IMR-90 (cell line): ENCODE measurements at regions not wholly inside any gene's neighbourhood (a gene's known extent, or its start where the extent isn't known, plus 50 kb on each side); places are given as distances from the start of the nearest gene placed in this dataset.

Source experiments
- ATAC-seq: fragments of 200-7000 bp; cut with Tn5 transposase; 2 replicates; pipeline ENCODE4 v1.9.1; 2020; ENCODE audit warnings: low read depth, mild to moderate bottlenecking, moderate library complexity
- BruUV-seq: library from RNA; stranded (reverse); fragments of 400-500 nt; replicated peaks from 2 replicates; lab custom pipeline; 2021; lab: Mats Ljungman, UMichigan
- CTCF ChIA-PET: fragments of 300-600 bp; formaldehyde crosslinking; extraction: SDS; loops from one replicate; lab custom pipeline; 2021; ENCODE audit warnings: antibody characterized with exemption; lab: Yijun Ruan, JAX
- POLR2A ChIA-PET: fragments of 300-600 bp; sonication (Branson Sonifier 250); formaldehyde crosslinking; loops from one replicate; lab custom pipeline; 2022; ENCODE audit warnings: antibody characterized with exemption; ENCODE audit not compliant: unreplicated experiment; lab: Charles Lee
- DNase-seq: peaks from one replicate; pipeline ENCODE4 v3.0.0; 2013
- H2AFZ ChIP-seq: replicated peaks from 2 replicates; pipeline ENCODE3; 2013; ENCODE audit warnings: low read length, mild to moderate bottlenecking; ENCODE audit not compliant: poor library complexity
- H2AK5ac ChIP-seq: 2 replicates; pipeline ENCODE4 v1.6.1; 2013; ENCODE audit warnings: low read depth, low read length, inconsistent platforms
- H2AK9ac ChIP-seq: replicated peaks from 2 replicates; pipeline ENCODE3; 2013; ENCODE audit warnings: mild to moderate bottlenecking, low read depth, low read length, moderate library complexity; ENCODE audit not compliant: poor library complexity
- H2BK120ac ChIP-seq: 2 replicates; pipeline ENCODE4 v1.6.1; 2013; ENCODE audit warnings: low read depth, low read length, inconsistent platforms
- H2BK15ac ChIP-seq: 3 replicates; pipeline ENCODE4 v1.6.1; 2013; ENCODE audit warnings: low read depth, low read length, inconsistent platforms
- H2BK20ac ChIP-seq: 2 replicates; pipeline ENCODE4 v1.6.1; 2013; ENCODE audit warnings: low read depth, mild to moderate bottlenecking, inconsistent platforms, low read length, moderate library complexity
- H2BK5ac ChIP-seq: 2 replicates; pipeline ENCODE4 v1.6.1; 2013; ENCODE audit warnings: mild to moderate bottlenecking, low read depth, low read length, inconsistent platforms; ENCODE audit not compliant: poor library complexity, severe bottlenecking
- H3K14ac ChIP-seq: replicated peaks from 2 replicates; pipeline ENCODE4 v1.6.1; 2013; ENCODE audit warnings: low read depth, low read length, inconsistent platforms
- H3K18ac ChIP-seq: 2 replicates; pipeline ENCODE4 v1.6.1; 2013; ENCODE audit warnings: low read depth, low read length, control low read depth
- H3K23ac ChIP-seq: 2 replicates; pipeline ENCODE4 v1.6.1; 2013; ENCODE audit warnings: low read depth, low read length, inconsistent platforms
- H3K27ac ChIP-seq: 2 replicates; pipeline ENCODE4 v1.5.1; 2013; ENCODE audit warnings: mild to moderate bottlenecking, control low read depth, low read length; ENCODE audit not compliant: insufficient read depth
- H3K27me3 ChIP-seq: 2 replicates; pipeline ENCODE4 v1.6.1; 2013; ENCODE audit warnings: low read length; ENCODE audit not compliant: control insufficient read depth, insufficient read depth
- H3K36me3 ChIP-seq: 2 replicates; pipeline ENCODE4 v1.6.1; 2013; ENCODE audit warnings: low read length, mixed read lengths; ENCODE audit not compliant: control insufficient read depth, insufficient read depth
- H3K4ac ChIP-seq: 2 replicates; pipeline ENCODE4 v1.6.1; 2013; ENCODE audit warnings: low read depth, low read length, inconsistent platforms
- H3K4me1 ChIP-seq: 2 replicates; pipeline ENCODE4 v1.6.1; 2013; ENCODE audit warnings: low read length, mixed read lengths; ENCODE audit not compliant: control insufficient read depth, insufficient read depth
- H3K4me2 ChIP-seq: 2 replicates; pipeline ENCODE4 v1.6.1; 2013; ENCODE audit warnings: low read depth, mild to moderate bottlenecking, control low read depth, low read length, moderate library complexity
- H3K4me3 ChIP-seq: 2 replicates; pipeline ENCODE4 v1.5.1; 2013; ENCODE audit warnings: low read depth, mild to moderate bottlenecking, control low read depth, low read length, moderate library complexity; ENCODE audit not compliant: insufficient read depth
- H3K56ac ChIP-seq: 2 replicates; pipeline ENCODE4 v1.6.1; 2013; ENCODE audit warnings: low read length, inconsistent platforms; ENCODE audit not compliant: insufficient read depth; ENCODE audit errors: extremely low read depth
- H3K79me1 ChIP-seq, 2 experiments: 2 replicates each; pipeline ENCODE4 v1.6.1; 2013; ENCODE audit warnings: low read length in 2 of 2, inconsistent platforms in 1 of 2, low read depth in 1 of 2
- H3K9ac ChIP-seq: 2 replicates; pipeline ENCODE4 v1.6.1; 2013; ENCODE audit warnings: low read depth, low read length, control low read depth
- H3K9me1 ChIP-seq: 2 replicates; pipeline ENCODE4 v1.6.1; 2013; ENCODE audit warnings: low read length, inconsistent platforms; ENCODE audit not compliant: insufficient read depth
- H3K9me3 ChIP-seq: 2 replicates; pipeline ENCODE4 v1.6.1; 2013; ENCODE audit warnings: low read length; ENCODE audit not compliant: control insufficient read depth, insufficient read depth
- H4K20me1 ChIP-seq: 2 replicates; pipeline ENCODE4 v1.6.1; 2013; ENCODE audit warnings: low read length, inconsistent platforms; ENCODE audit not compliant: insufficient read depth
- H4K5ac ChIP-seq: 2 replicates; pipeline ENCODE4 v1.6.1; 2013; ENCODE audit warnings: mild to moderate bottlenecking, low read depth, low read length, control low read depth
- H4K8ac ChIP-seq, 2 experiments: 2 replicates each; pipeline ENCODE4 v1.6.1; 2013; ENCODE audit warnings: low read depth in 2 of 2, low read length in 2 of 2, control low read depth in 1 of 2, inconsistent platforms in 1 of 2
- H4K91ac ChIP-seq: 2 replicates; pipeline ENCODE4 v1.6.1; 2013; ENCODE audit warnings: low read depth, low read length, inconsistent platforms; ENCODE audit not compliant: insufficient read depth
- BHLHE40 ChIP-seq: fragments of 150-350 bp; IDR thresholded peaks from 2 replicates; pipeline ENCODE4 v1.6.1; 2016; ENCODE audit warnings: mild to moderate bottlenecking, low read depth, low read length
- CEBPB ChIP-seq: IDR thresholded peaks from 2 replicates; pipeline ENCODE4 v1.6.1; 2012; ENCODE audit warnings: low read depth, low read length, improper control_type of control experiment
- CHD1 ChIP-seq: IDR thresholded peaks from 2 replicates; pipeline ENCODE4 v1.6.1; 2012; ENCODE audit warnings: low read depth, low read length, improper control_type of control experiment
- FOS ChIP-seq: fragments of 150-350 bp; IDR thresholded peaks from 2 replicates; pipeline ENCODE4 v1.6.1; 2016; ENCODE audit warnings: low read depth, low read length
- MAFK ChIP-seq: IDR thresholded peaks from 2 replicates; pipeline ENCODE4 v1.6.1; 2012; ENCODE audit warnings: low read depth, low read length, improper control_type of control experiment
- MAZ ChIP-seq: IDR thresholded peaks from 2 replicates; pipeline ENCODE4 v1.6.1; 2012; ENCODE audit warnings: low read depth, mild to moderate bottlenecking, low read length, improper control_type of control experiment, moderate library complexity, borderline replicate concordance
- MXI1 ChIP-seq: IDR thresholded peaks from 2 replicates; pipeline ENCODE4 v1.6.1; 2012; ENCODE audit warnings: low read depth, mild to moderate bottlenecking, low read length, moderate library complexity, borderline replicate concordance
- NFE2L2 ChIP-seq: fragments of 150-350 bp; IDR thresholded peaks from 2 replicates; pipeline ENCODE4 v1.6.1; 2016; ENCODE audit warnings: low read depth, mild to moderate bottlenecking, low read length
- POLR2A ChIP-seq: IDR thresholded peaks from 2 replicates; pipeline ENCODE4 v1.6.1; 2012; ENCODE audit warnings: mild to moderate bottlenecking, low read depth, low read length
- RAD21 ChIP-seq: IDR thresholded peaks from 2 replicates; pipeline ENCODE4 v1.6.1; 2012; ENCODE audit warnings: low read length, improper control_type of control experiment
- RCOR1 ChIP-seq: IDR thresholded peaks from 2 replicates; pipeline ENCODE4 v1.6.1; 2012; ENCODE audit warnings: mild to moderate bottlenecking, low read length, improper control_type of control experiment; ENCODE audit not compliant: insufficient replicate concordance
- RFX5 ChIP-seq: IDR thresholded peaks from 2 replicates; pipeline ENCODE4 v1.8.0; 2012; ENCODE audit warnings: low read depth, mild to moderate bottlenecking, low read length, moderate library complexity
- SMC3 ChIP-seq: fragments of 150-350 bp; IDR thresholded peaks from 2 replicates; pipeline ENCODE4 v1.6.1; 2016; ENCODE audit warnings: low read depth, mild to moderate bottlenecking, antibody characterized with exemption, low read length, moderate library complexity
- WGBS, 2 experiments: methylation state at CpG; one replicate each; pipeline versions ENCODE4 v1.1.5 to v1.1.7; 2013; ENCODE audit warnings: missing lambda C conversion rate in 2 of 2; ENCODE audit not compliant: insufficient read length in 1 of 2; ENCODE audit errors: extremely low coverage in 2 of 2; 5-methylcytosine and 5-hydroxymethylcytosine counted together
- dilution Hi-C: fragments of 300-500 bp; cut with HindIII; formaldehyde crosslinking; loops from one replicate; pipeline ENCODE4 v1.14.3; 2018; ENCODE audit warnings: low sequenced_read_pairs; ENCODE audit not compliant: unreplicated experiment
- in situ Hi-C: fragments of 300-500 bp; cut with MboI; formaldehyde crosslinking; loops from 3 replicates; pipeline ENCODE4 v1.14.3; 2019; ENCODE audit warnings: low sequenced_read_pairs, inconsistent platforms, mixed read lengths
- intact Hi-C: fragments of 100-400 bp; cut with micrococcal nuclease; formaldehyde crosslinking; loops from 2 replicates; pipeline ENCODE4 v1.10.0; 2022
- TF ChIP-seq, protein P1 (sequence below): fragments of 150-350 bp; IDR thresholded peaks from 2 replicates; pipeline ENCODE4 v1.6.1; 2016; ENCODE audit warnings: low read depth, mild to moderate bottlenecking, low read length, moderate library complexity, borderline replicate concordance
- TF ChIP-seq, protein P2 (sequence below): conservative IDR thresholded peaks from 2 replicates; pipeline ENCODE4 v1.5.1; 2012; ENCODE audit warnings: mild to moderate bottlenecking, low read depth, low read length, improper control_type of control experiment
- TF ChIP-seq, protein P3 (sequence below): fragments of 150-350 bp; IDR thresholded peaks from 2 replicates; pipeline ENCODE4 v1.6.1; 2017; ENCODE audit warnings: mild to moderate bottlenecking, antibody characterized with exemption, low read length, low read depth

DNA sequence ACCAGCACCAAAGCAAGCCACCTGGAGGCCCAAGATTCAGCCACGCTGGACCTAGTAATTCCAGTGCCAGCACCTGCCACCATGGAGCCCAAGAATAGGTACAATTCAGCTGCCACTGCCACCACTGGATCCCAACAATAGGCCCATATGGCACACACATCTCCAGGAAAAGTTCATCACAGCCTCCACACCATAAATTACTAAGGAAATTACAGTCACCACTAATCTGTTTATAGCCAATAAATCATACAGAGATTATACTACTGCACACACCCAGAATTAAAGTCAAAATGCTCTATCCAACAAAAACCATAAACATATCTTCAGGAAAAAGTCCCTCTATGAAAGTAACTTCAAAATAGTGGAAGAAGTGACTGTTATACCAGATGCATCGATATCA is 242.8 kb downstream of the SPATA31D1 start:
- Histone ChIP-seq H3K79me1 (no peaks in the 10 kb centered on the region), H3K4ac (no peak overlapping the region), H2AK5ac (no peak overlapping the region), H3K9ac (no peak overlapping the region), H2AFZ (no peak overlapping the region), H4K5ac (no peak overlapping the region), H3K56ac (no peak overlapping the region), H3K27me3 (no peaks in the 10 kb centered on the region), H3K9me3 (peaks cover 16% of the 10 kb centered on the region), H3K27ac (no peak overlapping the region), H2BK5ac (no peak overlapping the region), H3K4me3 (no peak overlapping the region), H3K4me2 (no peak overlapping the region), H4K20me1 (no peaks in the 10 kb centered on the region), H2BK120ac (no peak overlapping the region), H2BK15ac (no peak overlapping the region), H3K14ac (no peak overlapping the region), H4K8ac (no peak overlapping the region), H4K91ac (no peak overlapping the region), H2BK20ac (no peak overlapping the region), H3K18ac (no peak overlapping the region), H3K23ac (no peak overlapping the region), H2AK9ac (no peak overlapping the region), H3K36me3 (no peaks in the 10 kb centered on the region), H3K4me1 (peaks cover 2% of the 10 kb centered on the region; the same call in 1 of the 2 replicates), H3K9me1 (no peaks in the 10 kb centered on the region)
- WGBS, 2 experiments, result 100% methylated on average over 1 of the region's 2 CpGs; no CpG with 5 or more reads in 1 of the 2 experiments
- intact Hi-C loops (no loop called here), dilution Hi-C loops (no loop called here), in situ Hi-C loops (no loop called here)
- ChIA-PET CTCF (no interaction called here), POLR2A (no interaction called here)
- TF ChIP-seq, protein P1, sequence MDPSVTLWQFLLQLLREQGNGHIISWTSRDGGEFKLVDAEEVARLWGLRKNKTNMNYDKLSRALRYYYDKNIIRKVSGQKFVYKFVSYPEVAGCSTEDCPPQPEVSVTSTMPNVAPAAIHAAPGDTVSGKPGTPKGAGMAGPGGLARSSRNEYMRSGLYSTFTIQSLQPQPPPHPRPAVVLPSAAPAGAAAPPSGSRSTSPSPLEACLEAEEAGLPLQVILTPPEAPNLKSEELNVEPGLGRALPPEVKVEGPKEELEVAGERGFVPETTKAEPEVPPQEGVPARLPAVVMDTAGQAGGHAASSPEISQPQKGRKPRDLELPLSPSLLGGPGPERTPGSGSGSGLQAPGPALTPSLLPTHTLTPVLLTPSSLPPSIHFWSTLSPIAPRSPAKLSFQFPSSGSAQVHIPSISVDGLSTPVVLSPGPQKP, result no peak
- TF ChIP-seq, protein P2, sequence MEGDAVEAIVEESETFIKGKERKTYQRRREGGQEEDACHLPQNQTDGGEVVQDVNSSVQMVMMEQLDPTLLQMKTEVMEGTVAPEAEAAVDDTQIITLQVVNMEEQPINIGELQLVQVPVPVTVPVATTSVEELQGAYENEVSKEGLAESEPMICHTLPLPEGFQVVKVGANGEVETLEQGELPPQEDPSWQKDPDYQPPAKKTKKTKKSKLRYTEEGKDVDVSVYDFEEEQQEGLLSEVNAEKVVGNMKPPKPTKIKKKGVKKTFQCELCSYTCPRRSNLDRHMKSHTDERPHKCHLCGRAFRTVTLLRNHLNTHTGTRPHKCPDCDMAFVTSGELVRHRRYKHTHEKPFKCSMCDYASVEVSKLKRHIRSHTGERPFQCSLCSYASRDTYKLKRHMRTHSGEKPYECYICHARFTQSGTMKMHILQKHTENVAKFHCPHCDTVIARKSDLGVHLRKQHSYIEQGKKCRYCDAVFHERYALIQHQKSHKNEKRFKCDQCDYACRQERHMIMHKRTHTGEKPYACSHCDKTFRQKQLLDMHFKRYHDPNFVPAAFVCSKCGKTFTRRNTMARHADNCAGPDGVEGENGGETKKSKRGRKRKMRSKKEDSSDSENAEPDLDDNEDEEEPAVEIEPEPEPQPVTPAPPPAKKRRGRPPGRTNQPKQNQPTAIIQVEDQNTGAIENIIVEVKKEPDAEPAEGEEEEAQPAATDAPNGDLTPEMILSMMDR, result no peak
- TF ChIP-seq, protein P3, sequence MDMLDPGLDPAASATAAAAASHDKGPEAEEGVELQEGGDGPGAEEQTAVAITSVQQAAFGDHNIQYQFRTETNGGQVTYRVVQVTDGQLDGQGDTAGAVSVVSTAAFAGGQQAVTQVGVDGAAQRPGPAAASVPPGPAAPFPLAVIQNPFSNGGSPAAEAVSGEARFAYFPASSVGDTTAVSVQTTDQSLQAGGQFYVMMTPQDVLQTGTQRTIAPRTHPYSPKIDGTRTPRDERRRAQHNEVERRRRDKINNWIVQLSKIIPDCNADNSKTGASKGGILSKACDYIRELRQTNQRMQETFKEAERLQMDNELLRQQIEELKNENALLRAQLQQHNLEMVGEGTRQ, result no peak
- no peak for TF ChIP-seq SMC3
- TF ChIP-seq RAD21, result no peak
- TF ChIP-seq POLR2A, result no peak
- no peak for TF ChIP-seq NFE2L2
- no peak for TF ChIP-seq MAFK
- no peak for TF ChIP-seq RFX5
- no peak for TF ChIP-seq CHD1
- no peak for TF ChIP-seq BHLHE40
- no peak for TF ChIP-seq MXI1
- no peak for TF ChIP-seq CEBPB
- TF ChIP-seq MAZ, result no peak
- TF ChIP-seq RCOR1, result no peak
- no peak for TF ChIP-seq FOS
- DNase-seq, result no peak
- BruUV-seq, result no TSS peak
- no peak for ATAC-seq
